Fibroblast of skin of scalp (primary cell): ENCODE measurements at regions not wholly inside any gene's neighbourhood (a gene's known extent, or its start where the extent isn't known, plus 50 kb on each side); places are given as distances from the start of the nearest gene placed in this dataset.
"Not testable (repeated sequence)": the region's sequence is repeated elsewhere in the genome, so short reads cannot be mapped to it uniquely, and the experiment has no call there.

ENCODE experiments used
- DNase-seq: peaks from one replicate; pipeline ENCODE4 v3.0.0-alpha.2; 2013

- DNase-seq = not testable (repeated sequence)
These were observed 54.1 kb upstream of the NBPF9 start for GRCh38 chr1:149157409-149157808.

- DNase-seq = not testable (repeated sequence)
These were observed 55.0 kb upstream of the NBPF9 start for GRCh38 chr1:149158308-149158707.

- DNase-seq = not testable (repeated sequence)
These were observed 59.7 kb upstream of the NBPF9 start for GRCh38 chr1:149163063-149163444.

- not testable (repeated sequence) for DNase-seq
These were observed 71.4 kb upstream of the NBPF9 start for GRCh38 chr1:149174765-149175164.

GRCh38 chr1:149175812-149176211 lies 72.5 kb upstream of the NBPF9 start:
- DNase-seq = not testable (repeated sequence)

GRCh38 chr1:149176453-149177316 lies 73.3 kb upstream of the NBPF9 start:
- peak; percentile 55 for DNase-seq

- DNase-seq = not testable (repeated sequence)
These were observed 87.4 kb upstream of the NBPF9 start for GRCh38 chr1:149190742-149191141.

- DNase-seq = not testable (repeated sequence)
These were observed 93.3 kb upstream of the NBPF9 start for GRCh38 chr1:149196651-149197050.

- DNase-seq = peak; percentile 16
These were observed 97.2 kb upstream of the NBPF9 start for GRCh38 chr1:149200567-149200966.

- DNase-seq = not testable (repeated sequence)
These were observed 98.9 kb upstream of the NBPF9 start for GRCh38 chr1:149202283-149202682.

GRCh38 chr1:149204396-149204795 lies 101.0 kb upstream of the NBPF9 start:
- not testable (repeated sequence) for DNase-seq

- DNase-seq = not testable (repeated sequence)
These were observed 105.5 kb upstream of the NBPF9 start for GRCh38 chr1:149208836-149209235.

- DNase-seq = not testable (repeated sequence)
These were observed 108.5 kb upstream of the NBPF9 start for GRCh38 chr1:149211757-149212420.

- not testable (repeated sequence) for DNase-seq
These were observed 109.6 kb upstream of the NBPF9 start for GRCh38 chr1:149212946-149213345.

- DNase-seq = not testable (repeated sequence)
These were observed 110.3 kb upstream of the NBPF9 start for GRCh38 chr1:149213673-149214072.

GRCh38 chr1:149218080-149218988 lies 115.0 kb upstream of the NBPF9 start:
- DNase-seq = not testable (repeated sequence)

- not testable (repeated sequence) for DNase-seq
These were observed 116.2 kb upstream of the NBPF9 start for GRCh38 chr1:149219539-149219938.

- DNase-seq = not testable (repeated sequence)
These were observed 117.2 kb upstream of the NBPF9 start for GRCh38 chr1:149220463-149221074.

- DNase-seq = not testable (repeated sequence)
These were observed 124.7 kb upstream of the NBPF9 start for GRCh38 chr1:149227933-149228665.

- not testable (repeated sequence) for DNase-seq
These were observed 125.6 kb upstream of the NBPF9 start for GRCh38 chr1:149228672-149229585.
